KMS-11 (cell line): ENCODE measurements at regions not wholly inside any gene's neighbourhood (a gene's known extent, or its start where the extent isn't known, plus 50 kb on each side); places are given as distances from the start of the nearest gene placed in this dataset.

Experiments
- H2AFZ ChIP-seq: fragments of 200-600 bp; sonication (generic); 2 replicates; pipeline ENCODE4 v1.6.1; 2016; ENCODE audit warnings: antibody characterized with exemption, mixed run types, low read depth
- H3K27ac ChIP-seq: fragments of 200-600 bp; sonication (generic); 2 replicates; pipeline ENCODE4 v1.6.1; 2016; ENCODE audit warnings: mild to moderate bottlenecking, mixed run types
- H3K27me3 ChIP-seq: fragments of 200-600 bp; sonication (generic); 2 replicates; pipeline ENCODE4 v1.6.1; 2017; ENCODE audit warnings: mild to moderate bottlenecking, low read depth, mixed run types, moderate library complexity; ENCODE audit not compliant: insufficient read depth
- H3K36me3 ChIP-seq: fragments of 200-600 bp; sonication (generic); 2 replicates; pipeline ENCODE4 v1.6.1; 2017; ENCODE audit warnings: mild to moderate bottlenecking, mixed run types; ENCODE audit not compliant: insufficient read depth
- H3K4me1 ChIP-seq: fragments of 200-600 bp; sonication (generic); 2 replicates; pipeline ENCODE4 v1.6.1; 2016; ENCODE audit warnings: mild to moderate bottlenecking, low read depth, mixed run types; ENCODE audit not compliant: poor library complexity, severe bottlenecking
- H3K4me2 ChIP-seq: fragments of 200-600 bp; sonication (generic); 2 replicates; pipeline ENCODE4 v1.7.0; 2016; ENCODE audit warnings: mild to moderate bottlenecking, mixed run types
- H3K4me3 ChIP-seq: fragments of 200-600 bp; sonication (generic); IDR thresholded peaks from 2 replicates; pipeline ENCODE4 v1.6.1; 2017; ENCODE audit warnings: low read depth, low read length, mixed read lengths; ENCODE audit not compliant: insufficient read depth
- H3K79me2 ChIP-seq: fragments of 200-600 bp; sonication (generic); 2 replicates; pipeline ENCODE4 v1.6.1; 2016; ENCODE audit warnings: low read depth, mixed run types; ENCODE audit not compliant: insufficient read depth
- H3K9ac ChIP-seq: fragments of 200-600 bp; sonication (generic); 2 replicates; pipeline ENCODE4 v1.6.1; 2016; ENCODE audit warnings: mild to moderate bottlenecking, mixed run types
- H4K20me1 ChIP-seq: fragments of 200-600 bp; sonication (generic); 2 replicates; pipeline ENCODE4 v1.6.1; 2016; ENCODE audit warnings: mild to moderate bottlenecking, mixed run types; ENCODE audit not compliant: insufficient read depth
- TF ChIP-seq, protein P1 (sequence below): fragments of 200-600 bp; sonication (generic); conservative IDR thresholded peaks from 2 replicates; pipeline ENCODE4 v1.6.1; 2017; ENCODE audit warnings: low read depth, mild to moderate bottlenecking, antibody characterized with exemption, low read length, moderate library complexity, mixed read lengths

DNA sequence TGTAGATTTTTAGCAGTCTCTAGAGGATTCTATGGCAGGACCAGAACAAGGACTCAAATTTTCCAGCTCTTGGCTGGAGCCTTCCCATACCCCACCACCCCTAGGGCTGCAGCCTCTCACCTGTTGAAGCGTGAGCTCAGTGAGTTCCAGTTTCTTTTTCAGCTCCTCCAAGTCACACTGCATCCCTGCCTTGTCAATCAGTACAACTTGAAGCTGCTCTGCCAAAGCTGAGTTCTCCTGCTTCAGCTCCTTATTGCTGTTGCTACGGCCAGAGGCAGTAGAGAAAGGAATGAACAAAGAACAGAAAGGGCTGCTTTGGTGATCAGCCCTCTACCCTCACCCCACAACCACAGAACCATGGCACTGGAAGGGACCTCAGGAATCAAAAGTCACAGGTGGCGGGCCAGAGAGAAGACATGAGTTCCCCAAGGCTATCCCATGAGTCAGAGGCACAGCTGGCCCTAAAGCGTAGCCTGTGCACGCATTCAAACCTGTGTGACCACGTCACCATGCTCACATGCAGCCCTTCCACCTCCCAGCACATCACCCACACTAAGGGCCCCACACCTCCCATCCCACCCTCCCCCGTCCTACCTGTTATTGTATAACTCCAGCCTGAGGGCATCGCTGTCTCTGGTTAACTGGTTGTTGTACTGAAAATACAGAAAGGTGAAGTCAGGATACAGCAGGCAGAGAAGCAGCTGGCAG lies 83.3 kb upstream of the C2CD4B start:
- TF ChIP-seq, protein P1, sequence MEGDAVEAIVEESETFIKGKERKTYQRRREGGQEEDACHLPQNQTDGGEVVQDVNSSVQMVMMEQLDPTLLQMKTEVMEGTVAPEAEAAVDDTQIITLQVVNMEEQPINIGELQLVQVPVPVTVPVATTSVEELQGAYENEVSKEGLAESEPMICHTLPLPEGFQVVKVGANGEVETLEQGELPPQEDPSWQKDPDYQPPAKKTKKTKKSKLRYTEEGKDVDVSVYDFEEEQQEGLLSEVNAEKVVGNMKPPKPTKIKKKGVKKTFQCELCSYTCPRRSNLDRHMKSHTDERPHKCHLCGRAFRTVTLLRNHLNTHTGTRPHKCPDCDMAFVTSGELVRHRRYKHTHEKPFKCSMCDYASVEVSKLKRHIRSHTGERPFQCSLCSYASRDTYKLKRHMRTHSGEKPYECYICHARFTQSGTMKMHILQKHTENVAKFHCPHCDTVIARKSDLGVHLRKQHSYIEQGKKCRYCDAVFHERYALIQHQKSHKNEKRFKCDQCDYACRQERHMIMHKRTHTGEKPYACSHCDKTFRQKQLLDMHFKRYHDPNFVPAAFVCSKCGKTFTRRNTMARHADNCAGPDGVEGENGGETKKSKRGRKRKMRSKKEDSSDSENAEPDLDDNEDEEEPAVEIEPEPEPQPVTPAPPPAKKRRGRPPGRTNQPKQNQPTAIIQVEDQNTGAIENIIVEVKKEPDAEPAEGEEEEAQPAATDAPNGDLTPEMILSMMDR = no peak
- H3K4me1 ChIP-seq = no peaks in the 10 kb centered on the region
- H3K79me2 ChIP-seq = no peaks in the 10 kb centered on the region
- no peak overlapping the region for H3K9ac ChIP-seq
- H2AFZ ChIP-seq = no peak overlapping the region
- no peaks in the 10 kb centered on the region for H3K36me3 ChIP-seq
- H4K20me1 ChIP-seq = no peaks in the 10 kb centered on the region
- H3K27ac ChIP-seq = no peak overlapping the region
- no peak overlapping the region for H3K4me2 ChIP-seq
- no peaks in the 10 kb centered on the region for H3K27me3 ChIP-seq
- H3K4me3 ChIP-seq = no peak overlapping the region

DNA sequence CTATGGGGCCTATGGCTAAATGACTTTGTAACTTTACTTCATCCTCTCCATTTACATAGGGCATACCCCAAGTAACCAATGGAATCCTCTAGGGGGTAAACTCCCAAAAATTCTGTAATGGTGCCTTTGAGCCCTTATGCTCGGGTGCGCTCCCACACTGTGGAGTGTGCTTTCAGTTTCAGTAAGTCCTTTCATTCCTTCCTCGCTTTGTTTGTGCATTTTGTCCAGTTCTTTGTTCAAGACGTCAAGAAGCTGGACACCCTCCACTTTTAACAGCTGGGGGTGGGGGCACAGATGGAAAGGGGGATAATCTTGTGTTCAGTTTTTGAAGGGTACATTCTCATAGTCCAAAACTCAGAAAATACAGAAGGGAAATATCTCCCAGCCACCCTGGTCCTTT lies 84.4 kb upstream of the C2CD4B start:
- no peaks in the 10 kb centered on the region for H3K79me2 ChIP-seq
- no peak overlapping the region for H3K27ac ChIP-seq
- TF ChIP-seq, protein P1 = no peak
- H3K9ac ChIP-seq = no peak overlapping the region
- no peak overlapping the region for H2AFZ ChIP-seq
- no peak overlapping the region for H3K4me3 ChIP-seq
- H3K4me1 ChIP-seq = no peaks in the 10 kb centered on the region
- H3K36me3 ChIP-seq = no peaks in the 10 kb centered on the region
- no peaks in the 10 kb centered on the region for H3K27me3 ChIP-seq
- no peak overlapping the region for H3K4me2 ChIP-seq
- H4K20me1 ChIP-seq = no peaks in the 10 kb centered on the region

DNA sequence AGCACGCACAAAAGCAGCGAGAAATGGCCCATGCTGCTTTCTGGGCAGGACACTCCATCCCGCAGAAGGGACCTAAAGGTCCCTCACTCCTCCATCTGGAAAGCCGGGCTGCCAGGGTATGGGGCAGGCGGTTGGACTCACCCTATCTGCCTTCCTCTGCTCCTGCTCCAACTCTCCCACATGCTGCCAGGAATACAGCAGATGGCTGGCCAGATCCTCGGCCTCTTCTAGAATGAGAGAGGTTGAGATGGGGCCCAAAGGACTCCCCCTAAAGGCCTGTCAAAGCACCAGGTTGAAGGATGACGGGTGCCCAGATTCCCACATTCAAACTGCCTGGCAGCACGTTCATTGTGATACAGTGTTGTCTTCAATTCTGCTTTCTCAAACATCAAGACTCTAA lies 85.1 kb upstream of the C2CD4B start:
- Histone ChIP-seq H2AFZ (no peak overlapping the region), H4K20me1 (no peaks in the 10 kb centered on the region), H3K4me1 (no peaks in the 10 kb centered on the region), H3K4me3 (no peak overlapping the region), H3K36me3 (no peaks in the 10 kb centered on the region), H3K79me2 (no peaks in the 10 kb centered on the region), H3K27ac (no peak overlapping the region), H3K4me2 (no peak overlapping the region), H3K27me3 (no peaks in the 10 kb centered on the region), H3K9ac (no peak overlapping the region)
- TF ChIP-seq, protein P1 = no peak

DNA sequence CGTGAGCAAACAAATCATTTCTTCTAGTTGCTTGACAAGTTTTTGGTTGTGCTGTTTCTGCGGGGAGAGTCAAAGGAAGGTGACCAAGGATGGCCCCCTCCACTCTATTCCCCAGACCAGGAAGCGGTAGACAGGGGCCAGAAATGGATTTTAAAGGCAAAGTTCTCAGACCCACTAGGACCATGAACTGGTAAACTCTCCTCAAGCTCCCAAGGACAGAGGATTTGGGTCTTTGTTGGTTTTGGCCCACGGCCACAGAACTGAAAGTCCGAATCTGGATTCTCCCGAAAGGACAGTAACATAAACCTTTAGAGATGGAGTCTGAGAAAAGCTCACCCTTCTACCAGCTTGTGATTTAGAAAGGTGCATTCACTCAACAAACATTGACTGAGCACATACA lies 85.9 kb upstream of the C2CD4B start:
- no peak overlapping the region for H3K4me2 ChIP-seq
- no peak overlapping the region for H3K9ac ChIP-seq
- H3K4me1 ChIP-seq = no peaks in the 10 kb centered on the region
- H3K4me3 ChIP-seq = no peak overlapping the region
- no peaks in the 10 kb centered on the region for H3K36me3 ChIP-seq
- TF ChIP-seq, protein P1 = no peak
- H3K27me3 ChIP-seq = no peaks in the 10 kb centered on the region
- no peak overlapping the region for H3K27ac ChIP-seq
- no peaks in the 10 kb centered on the region for H3K79me2 ChIP-seq
- no peak overlapping the region for H2AFZ ChIP-seq
- no peaks in the 10 kb centered on the region for H4K20me1 ChIP-seq
